Kidney (tissue), 13 donors: ENCODE measurements at regions not wholly inside any gene's neighbourhood (a gene's known extent, or its start where the extent isn't known, plus 50 kb on each side); places are given as distances from the start of the nearest gene placed in this dataset.

ENCODE experiments used
- DNase-seq, 5 donors: peaks; one replicate each; pipeline ENCODE4 v3.0.0-alpha.2; 2013 to 2020
- FAIRE-seq: peaks from 2 replicates; lab custom pipeline; 2012; peaks lifted over from hg19 to GRCh38; lab: Jason Lieb, UNC
- H3K27ac ChIP-seq, 2 donors: one replicate each; pipeline ENCODE4 v1.7.0; 2013; ENCODE audit warnings: low read depth in 2 of 2, low read length in 2 of 2, inconsistent platforms in 1 of 2
- H3K27me3 ChIP-seq: one replicate; pipeline ENCODE4 v1.7.1; 2013; ENCODE audit warnings: low read length, inconsistent platforms; ENCODE audit not compliant: control insufficient read depth, insufficient read depth
- H3K36me3 ChIP-seq, 3 donors: one replicate each; pipeline versions ENCODE4 v1.7.0 to v1.7.1; 2013; ENCODE audit warnings: low read length in 3 of 3, control low read depth in 1 of 3, inconsistent platforms in 1 of 3; ENCODE audit not compliant: insufficient read depth in 3 of 3, control insufficient read depth in 2 of 3
- H3K4me1 ChIP-seq, 3 donors: one replicate each; pipeline versions ENCODE4 v1.7.0 to v1.7.1; 2013; ENCODE audit warnings: low read length in 3 of 3, inconsistent platforms in 1 of 3, low read depth in 1 of 3; ENCODE audit not compliant: control insufficient read depth in 2 of 3, insufficient read depth in 2 of 3
- H3K4me3 ChIP-seq, 3 donors: one replicate each; pipeline versions ENCODE4 v1.7.0 to v1.8.1; 2013; ENCODE audit warnings: low read length in 3 of 3, control low read depth in 1 of 3, inconsistent platforms in 1 of 3
- H3K9ac ChIP-seq, 3 donors: one replicate each; pipeline versions ENCODE4 v1.7.0 to v1.7.1; 2013; ENCODE audit warnings: low read length in 3 of 3, control low read depth in 1 of 3, inconsistent platforms in 1 of 3
- H3K9me3 ChIP-seq, 3 donors: one replicate each; pipeline versions ENCODE4 v1.7.0 to v1.7.1; 2013; ENCODE audit warnings: low read length in 3 of 3, control low read depth in 1 of 3, inconsistent platforms in 1 of 3; ENCODE audit not compliant: control insufficient read depth in 2 of 3, insufficient read depth in 1 of 3
- intact Hi-C: fragments of 100-400 bp; cut with DNase I; formaldehyde crosslinking; loops from one replicate; pipeline ENCODE4 v1.11.1; 2022
- TF ChIP-seq, protein P1 (sequence below): IDR thresholded peaks from 3 replicates; pipeline ENCODE4 v1.5.1; 2012; ENCODE audit warnings: mild to moderate bottlenecking, moderate library complexity, borderline replicate concordance; ENCODE audit not compliant: insufficient read depth; ENCODE audit errors: extremely low read depth
- donor health status: control.
- donor health status: control.
- donor health status: control.
- donor health status: control.
- donor health status: control.
- donor health status: DM: yes; HTN: yes; CAD: no.
- donor health status: Normal renal cell carcinoma (clear cell type).

DNA sequence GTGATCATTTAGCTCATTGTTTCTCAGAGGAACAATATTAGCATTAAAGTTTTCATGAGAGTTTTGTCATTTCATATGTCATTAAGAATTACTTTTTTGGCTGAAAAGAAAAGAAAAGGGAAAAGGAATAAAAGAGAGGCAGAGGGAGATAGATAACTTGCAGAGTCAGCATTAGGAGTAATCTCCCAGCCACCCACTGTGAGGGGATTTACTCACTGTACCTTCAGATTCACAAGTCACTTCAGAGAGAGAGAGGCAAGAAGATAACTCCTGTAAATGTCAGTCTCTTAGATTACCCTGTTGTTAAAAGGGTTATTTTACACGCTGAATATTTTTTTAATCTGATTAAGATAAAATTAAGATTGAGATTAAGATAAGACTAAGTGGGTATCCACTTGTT, 125.2 kb downstream of the POU4F1 start:
- Histone ChIP-seq H3K27ac (no peak overlapping the region), H3K36me3 (no peaks in the 10 kb centered on the region), H3K9ac (no peak overlapping the region), H3K27me3 (no peaks in the 10 kb centered on the region), H3K4me3 (no peak overlapping the region), H3K4me1 (no peaks in the 10 kb centered on the region), H3K9me3 (no peaks in the 10 kb centered on the region)
- no peak for DNase-seq
- intact Hi-C loops: no loop called here
- no peak for FAIRE-seq
- TF ChIP-seq, protein P1, sequence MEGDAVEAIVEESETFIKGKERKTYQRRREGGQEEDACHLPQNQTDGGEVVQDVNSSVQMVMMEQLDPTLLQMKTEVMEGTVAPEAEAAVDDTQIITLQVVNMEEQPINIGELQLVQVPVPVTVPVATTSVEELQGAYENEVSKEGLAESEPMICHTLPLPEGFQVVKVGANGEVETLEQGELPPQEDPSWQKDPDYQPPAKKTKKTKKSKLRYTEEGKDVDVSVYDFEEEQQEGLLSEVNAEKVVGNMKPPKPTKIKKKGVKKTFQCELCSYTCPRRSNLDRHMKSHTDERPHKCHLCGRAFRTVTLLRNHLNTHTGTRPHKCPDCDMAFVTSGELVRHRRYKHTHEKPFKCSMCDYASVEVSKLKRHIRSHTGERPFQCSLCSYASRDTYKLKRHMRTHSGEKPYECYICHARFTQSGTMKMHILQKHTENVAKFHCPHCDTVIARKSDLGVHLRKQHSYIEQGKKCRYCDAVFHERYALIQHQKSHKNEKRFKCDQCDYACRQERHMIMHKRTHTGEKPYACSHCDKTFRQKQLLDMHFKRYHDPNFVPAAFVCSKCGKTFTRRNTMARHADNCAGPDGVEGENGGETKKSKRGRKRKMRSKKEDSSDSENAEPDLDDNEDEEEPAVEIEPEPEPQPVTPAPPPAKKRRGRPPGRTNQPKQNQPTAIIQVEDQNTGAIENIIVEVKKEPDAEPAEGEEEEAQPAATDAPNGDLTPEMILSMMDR: no peak

DNA sequence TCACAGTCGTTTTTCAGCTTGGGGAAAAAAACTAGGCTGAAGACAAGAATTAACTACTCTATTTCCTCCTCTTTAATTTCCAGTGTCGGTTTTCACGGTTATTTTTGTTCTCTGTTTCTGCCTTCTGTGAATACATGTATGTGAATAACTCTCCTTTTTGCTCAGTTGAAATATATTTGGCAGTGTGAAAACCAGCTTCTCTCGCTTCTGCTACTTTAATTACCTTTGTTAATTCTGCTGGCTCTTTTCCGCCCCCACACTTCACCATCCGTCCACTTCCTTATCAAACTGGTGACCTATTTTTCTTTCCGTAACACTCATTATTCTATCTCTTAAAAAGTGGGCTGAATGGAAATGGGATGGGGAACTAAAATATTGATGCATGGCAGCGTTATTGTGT, 126.4 kb downstream of the POU4F1 start:
- no peaks in the 10 kb centered on the region for H3K9me3 ChIP-seq
- no peaks in the 10 kb centered on the region for H3K4me1 ChIP-seq
- no peak overlapping the region for H3K27ac ChIP-seq
- no peak overlapping the region for H3K4me3 ChIP-seq
- no peaks in the 10 kb centered on the region for H3K27me3 ChIP-seq
- no peak overlapping the region for H3K9ac ChIP-seq
- DNase-seq: no peak
- TF ChIP-seq, protein P1: no peak
- no peak for FAIRE-seq
- intact Hi-C loops: no loop called here
- no peaks in the 10 kb centered on the region for H3K36me3 ChIP-seq

DNA sequence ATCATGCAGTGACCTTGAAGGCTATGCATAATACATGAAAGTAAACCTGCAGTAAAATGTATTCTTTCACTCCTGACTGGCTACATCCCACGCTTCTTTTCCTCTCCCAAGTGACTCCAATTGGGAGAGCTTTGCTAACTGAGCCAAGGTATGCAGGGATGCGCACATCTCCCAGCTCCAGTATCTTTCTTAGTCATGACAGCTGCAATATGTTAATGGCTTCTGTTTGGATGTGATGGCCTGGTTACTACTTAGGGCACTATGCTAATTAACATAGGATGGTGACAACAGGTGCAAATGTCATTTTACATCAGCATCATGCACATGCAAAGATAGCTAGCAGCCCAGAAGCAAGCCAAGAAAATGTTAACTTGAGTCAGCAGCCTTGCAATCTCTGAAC, 134.7 kb downstream of the POU4F1 start:
- Histone ChIP-seq H3K27ac (no peak overlapping the region), H3K9me3 (no peaks in the 10 kb centered on the region), H3K36me3 (no peaks in the 10 kb centered on the region), H3K9ac (no peak overlapping the region), H3K27me3 (no peaks in the 10 kb centered on the region), H3K4me1 (no peaks in the 10 kb centered on the region), H3K4me3 (no peak overlapping the region)
- intact Hi-C loops: no loop called here
- DNase-seq: no peak
- FAIRE-seq: no peak
- TF ChIP-seq, protein P1: no peak

DNA sequence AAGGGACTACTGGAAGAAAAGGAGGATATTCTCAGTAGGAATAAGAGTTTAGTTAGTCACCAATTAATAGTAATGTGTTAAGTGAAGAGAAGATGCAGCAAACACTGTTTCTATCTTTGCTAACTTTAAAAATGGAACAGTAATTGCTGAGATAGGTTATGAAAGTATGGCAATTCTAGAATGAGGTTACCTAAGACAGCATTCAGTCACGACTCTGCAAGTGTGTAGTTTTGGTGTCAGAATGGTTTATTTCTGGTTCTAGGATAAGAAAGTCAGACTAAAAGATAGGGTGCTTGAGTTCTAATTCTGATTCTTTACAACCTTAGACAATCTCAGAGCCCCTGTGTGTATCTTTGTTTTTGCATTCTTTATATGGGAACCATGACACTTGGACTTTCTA, 138.1 kb downstream of the POU4F1 start:
- Histone ChIP-seq H3K27ac (no peak overlapping the region), H3K9ac (no peak overlapping the region), H3K4me3 (no peak overlapping the region), H3K27me3 (no peaks in the 10 kb centered on the region), H3K9me3 (no peaks in the 10 kb centered on the region), H3K36me3 (no peaks in the 10 kb centered on the region), H3K4me1 (no peaks in the 10 kb centered on the region)
- TF ChIP-seq, protein P1: no peak
- DNase-seq: no peak
- intact Hi-C loops: no loop called here
- FAIRE-seq: no peak
